IMR-90 (cell line): ENCODE measurements at regions not wholly inside any gene's neighbourhood (a gene's known extent, or its start where the extent isn't known, plus 50 kb on each side); places are given as distances from the start of the nearest gene placed in this dataset.

Source experiments
- ATAC-seq: fragments of 200-7000 bp; cut with Tn5 transposase; 2 replicates; pipeline ENCODE4 v1.9.1; 2020; ENCODE audit warnings: low read depth, mild to moderate bottlenecking, moderate library complexity
- BruUV-seq: library from RNA; stranded (reverse); fragments of 400-500 nt; replicated peaks from 2 replicates; lab custom pipeline; 2021; lab: Mats Ljungman, UMichigan
- CTCF ChIA-PET: fragments of 300-600 bp; formaldehyde crosslinking; extraction: SDS; loops from one replicate; lab custom pipeline; 2021; ENCODE audit warnings: antibody characterized with exemption; lab: Yijun Ruan, JAX
- POLR2A ChIA-PET: fragments of 300-600 bp; sonication (Branson Sonifier 250); formaldehyde crosslinking; loops from one replicate; lab custom pipeline; 2022; ENCODE audit warnings: antibody characterized with exemption; ENCODE audit not compliant: unreplicated experiment; lab: Charles Lee
- DNase-seq: peaks from one replicate; pipeline ENCODE4 v3.0.0; 2013
- H2AFZ ChIP-seq: replicated peaks from 2 replicates; pipeline ENCODE3; 2013; ENCODE audit warnings: low read length, mild to moderate bottlenecking; ENCODE audit not compliant: poor library complexity
- H2AK5ac ChIP-seq: 2 replicates; pipeline ENCODE4 v1.6.1; 2013; ENCODE audit warnings: low read depth, low read length, inconsistent platforms
- H2AK9ac ChIP-seq: replicated peaks from 2 replicates; pipeline ENCODE3; 2013; ENCODE audit warnings: mild to moderate bottlenecking, low read depth, low read length, moderate library complexity; ENCODE audit not compliant: poor library complexity
- H2BK120ac ChIP-seq: 2 replicates; pipeline ENCODE4 v1.6.1; 2013; ENCODE audit warnings: low read depth, low read length, inconsistent platforms
- H2BK15ac ChIP-seq: 3 replicates; pipeline ENCODE4 v1.6.1; 2013; ENCODE audit warnings: low read depth, low read length, inconsistent platforms
- H2BK20ac ChIP-seq: 2 replicates; pipeline ENCODE4 v1.6.1; 2013; ENCODE audit warnings: low read depth, mild to moderate bottlenecking, inconsistent platforms, low read length, moderate library complexity
- H2BK5ac ChIP-seq: 2 replicates; pipeline ENCODE4 v1.6.1; 2013; ENCODE audit warnings: mild to moderate bottlenecking, low read depth, low read length, inconsistent platforms; ENCODE audit not compliant: poor library complexity, severe bottlenecking
- H3K14ac ChIP-seq: replicated peaks from 2 replicates; pipeline ENCODE4 v1.6.1; 2013; ENCODE audit warnings: low read depth, low read length, inconsistent platforms
- H3K18ac ChIP-seq: 2 replicates; pipeline ENCODE4 v1.6.1; 2013; ENCODE audit warnings: low read depth, low read length, control low read depth
- H3K23ac ChIP-seq: 2 replicates; pipeline ENCODE4 v1.6.1; 2013; ENCODE audit warnings: low read depth, low read length, inconsistent platforms
- H3K27ac ChIP-seq: 2 replicates; pipeline ENCODE4 v1.5.1; 2013; ENCODE audit warnings: mild to moderate bottlenecking, control low read depth, low read length; ENCODE audit not compliant: insufficient read depth
- H3K27me3 ChIP-seq: 2 replicates; pipeline ENCODE4 v1.6.1; 2013; ENCODE audit warnings: low read length; ENCODE audit not compliant: control insufficient read depth, insufficient read depth
- H3K36me3 ChIP-seq: 2 replicates; pipeline ENCODE4 v1.6.1; 2013; ENCODE audit warnings: low read length, mixed read lengths; ENCODE audit not compliant: control insufficient read depth, insufficient read depth
- H3K4ac ChIP-seq: 2 replicates; pipeline ENCODE4 v1.6.1; 2013; ENCODE audit warnings: low read depth, low read length, inconsistent platforms
- H3K4me1 ChIP-seq: 2 replicates; pipeline ENCODE4 v1.6.1; 2013; ENCODE audit warnings: low read length, mixed read lengths; ENCODE audit not compliant: control insufficient read depth, insufficient read depth
- H3K4me2 ChIP-seq: 2 replicates; pipeline ENCODE4 v1.6.1; 2013; ENCODE audit warnings: low read depth, mild to moderate bottlenecking, control low read depth, low read length, moderate library complexity
- H3K4me3 ChIP-seq: 2 replicates; pipeline ENCODE4 v1.5.1; 2013; ENCODE audit warnings: low read depth, mild to moderate bottlenecking, control low read depth, low read length, moderate library complexity; ENCODE audit not compliant: insufficient read depth
- H3K56ac ChIP-seq: 2 replicates; pipeline ENCODE4 v1.6.1; 2013; ENCODE audit warnings: low read length, inconsistent platforms; ENCODE audit not compliant: insufficient read depth; ENCODE audit errors: extremely low read depth
- H3K79me1 ChIP-seq, 2 experiments: 2 replicates each; pipeline ENCODE4 v1.6.1; 2013; ENCODE audit warnings: low read length in 2 of 2, inconsistent platforms in 1 of 2, low read depth in 1 of 2
- H3K9ac ChIP-seq: 2 replicates; pipeline ENCODE4 v1.6.1; 2013; ENCODE audit warnings: low read depth, low read length, control low read depth
- H3K9me1 ChIP-seq: 2 replicates; pipeline ENCODE4 v1.6.1; 2013; ENCODE audit warnings: low read length, inconsistent platforms; ENCODE audit not compliant: insufficient read depth
- H3K9me3 ChIP-seq: 2 replicates; pipeline ENCODE4 v1.6.1; 2013; ENCODE audit warnings: low read length; ENCODE audit not compliant: control insufficient read depth, insufficient read depth
- H4K20me1 ChIP-seq: 2 replicates; pipeline ENCODE4 v1.6.1; 2013; ENCODE audit warnings: low read length, inconsistent platforms; ENCODE audit not compliant: insufficient read depth
- H4K5ac ChIP-seq: 2 replicates; pipeline ENCODE4 v1.6.1; 2013; ENCODE audit warnings: mild to moderate bottlenecking, low read depth, low read length, control low read depth
- H4K8ac ChIP-seq, 2 experiments: 2 replicates each; pipeline ENCODE4 v1.6.1; 2013; ENCODE audit warnings: low read depth in 2 of 2, low read length in 2 of 2, control low read depth in 1 of 2, inconsistent platforms in 1 of 2
- H4K91ac ChIP-seq: 2 replicates; pipeline ENCODE4 v1.6.1; 2013; ENCODE audit warnings: low read depth, low read length, inconsistent platforms; ENCODE audit not compliant: insufficient read depth
- BHLHE40 ChIP-seq: fragments of 150-350 bp; IDR thresholded peaks from 2 replicates; pipeline ENCODE4 v1.6.1; 2016; ENCODE audit warnings: mild to moderate bottlenecking, low read depth, low read length
- CEBPB ChIP-seq: IDR thresholded peaks from 2 replicates; pipeline ENCODE4 v1.6.1; 2012; ENCODE audit warnings: low read depth, low read length, improper control_type of control experiment
- CHD1 ChIP-seq: IDR thresholded peaks from 2 replicates; pipeline ENCODE4 v1.6.1; 2012; ENCODE audit warnings: low read depth, low read length, improper control_type of control experiment
- FOS ChIP-seq: fragments of 150-350 bp; IDR thresholded peaks from 2 replicates; pipeline ENCODE4 v1.6.1; 2016; ENCODE audit warnings: low read depth, low read length
- MAZ ChIP-seq: IDR thresholded peaks from 2 replicates; pipeline ENCODE4 v1.6.1; 2012; ENCODE audit warnings: low read depth, mild to moderate bottlenecking, low read length, improper control_type of control experiment, moderate library complexity, borderline replicate concordance
- RAD21 ChIP-seq: IDR thresholded peaks from 2 replicates; pipeline ENCODE4 v1.6.1; 2012; ENCODE audit warnings: low read length, improper control_type of control experiment
- RFX5 ChIP-seq: IDR thresholded peaks from 2 replicates; pipeline ENCODE4 v1.8.0; 2012; ENCODE audit warnings: low read depth, mild to moderate bottlenecking, low read length, moderate library complexity
- SMC3 ChIP-seq: fragments of 150-350 bp; IDR thresholded peaks from 2 replicates; pipeline ENCODE4 v1.6.1; 2016; ENCODE audit warnings: low read depth, mild to moderate bottlenecking, antibody characterized with exemption, low read length, moderate library complexity
- WGBS, 2 experiments: methylation state at CpG; one replicate each; pipeline versions ENCODE4 v1.1.5 to v1.1.7; 2013; ENCODE audit warnings: missing lambda C conversion rate in 2 of 2; ENCODE audit not compliant: insufficient read length in 1 of 2; ENCODE audit errors: extremely low coverage in 2 of 2; 5-methylcytosine and 5-hydroxymethylcytosine counted together
- dilution Hi-C: fragments of 300-500 bp; cut with HindIII; formaldehyde crosslinking; loops from one replicate; pipeline ENCODE4 v1.14.3; 2018; ENCODE audit warnings: low sequenced_read_pairs; ENCODE audit not compliant: unreplicated experiment
- in situ Hi-C: fragments of 300-500 bp; cut with MboI; formaldehyde crosslinking; loops from 3 replicates; pipeline ENCODE4 v1.14.3; 2019; ENCODE audit warnings: low sequenced_read_pairs, inconsistent platforms, mixed read lengths
- intact Hi-C: fragments of 100-400 bp; cut with micrococcal nuclease; formaldehyde crosslinking; loops from 2 replicates; pipeline ENCODE4 v1.10.0; 2022

DNA sequence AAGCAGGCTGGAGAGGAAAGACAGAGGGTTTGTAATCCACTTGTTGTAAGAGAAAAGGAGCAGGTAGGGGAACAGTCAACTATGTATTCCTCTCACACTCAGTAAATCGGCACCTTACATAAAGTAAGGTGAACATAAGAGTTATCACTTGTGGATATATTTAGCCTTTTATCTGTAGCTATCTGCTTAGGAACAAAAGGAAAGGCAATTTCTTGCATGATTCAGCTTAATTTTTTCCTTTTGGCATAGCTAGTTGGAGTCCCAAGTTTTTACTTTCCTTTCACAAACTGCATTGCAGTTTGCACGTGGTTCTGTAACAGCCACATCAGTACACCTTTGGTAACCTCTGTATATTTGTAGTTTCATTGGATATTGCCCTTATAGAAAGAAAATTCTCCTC, 250.9 kb upstream of the PIK3R1 start:
- H3K4me3 ChIP-seq = no peak overlapping the region
- no peaks in the 10 kb centered on the region for H3K9me3 ChIP-seq
- no peaks in the 10 kb centered on the region for H3K9me1 ChIP-seq
- no peaks in the 10 kb centered on the region for H3K27me3 ChIP-seq
- in situ Hi-C loops (no loop called here), intact Hi-C loops (no loop called here), dilution Hi-C loops (no loop called here)
- H3K18ac ChIP-seq = no peak overlapping the region
- no peaks in the 10 kb centered on the region for H3K79me1 ChIP-seq
- H4K8ac ChIP-seq = no peak overlapping the region
- no peak overlapping the region for H3K4ac ChIP-seq
- ATAC-seq (no peak), DNase-seq (no peak)
- no peak overlapping the region for H4K5ac ChIP-seq
- H2BK20ac ChIP-seq = no peak overlapping the region
- no peak overlapping the region for H2BK15ac ChIP-seq
- no peak overlapping the region for H2AFZ ChIP-seq
- H2BK120ac ChIP-seq = no peak overlapping the region
- no peak overlapping the region for H3K23ac ChIP-seq
- no peak overlapping the region for H3K9ac ChIP-seq
- H4K20me1 ChIP-seq = no peaks in the 10 kb centered on the region
- TF ChIP-seq BHLHE40 (no peak), CEBPB (no peak), SMC3 (no peak), CHD1 (no peak), RAD21 (no peak), FOS (no peak), RFX5 (no peak), MAZ (no peak)
- no peak overlapping the region for H3K56ac ChIP-seq
- no peak overlapping the region for H2AK5ac ChIP-seq
- H2AK9ac ChIP-seq = no peak overlapping the region
- CTCF ChIA-PET = no interaction called here
- WGBS, 2 experiments = no CpG with 5 or more reads among the region's 2 CpGs
- no TSS peak for BruUV-seq
- no peaks in the 10 kb centered on the region for H3K4me1 ChIP-seq
- H3K14ac ChIP-seq = no peak overlapping the region
- POLR2A ChIA-PET = no interaction called here
- no peak overlapping the region for H4K91ac ChIP-seq
- H3K36me3 ChIP-seq = no peaks in the 10 kb centered on the region
- H3K27ac ChIP-seq = no peak overlapping the region
- no peak overlapping the region for H3K4me2 ChIP-seq
- no peak overlapping the region for H2BK5ac ChIP-seq
